Hematopoietic multipotent progenitor cell treated with erythropoietin and hydrocortisone succinate and interleukin-3 and kit ligand, for 8 days (in vitro differentiated cells): ENCODE measurements at regions not wholly inside any gene's neighbourhood (a gene's known extent, or its start where the extent isn't known, plus 50 kb on each side); places are given as distances from the start of the nearest gene placed in this dataset.

Experiments
- DNase-seq: peaks from one replicate; pipeline ENCODE4 v3.0.0-alpha.2; 2015

- DNase-seq: no peak
Observed at GRCh38 chr2:16140771-16141640, 200.7 kb downstream of the MYCN start.

- DNase-seq: no peak
Observed at GRCh38 chr2:16139663-16140615, 199.6 kb downstream of the MYCN start.

- no peak for DNase-seq
Observed at GRCh38 chr2:16138811-16139662, 198.7 kb downstream of the MYCN start.

GRCh38 chr2:16137080-16137755 lies 196.9 kb downstream of the MYCN start:
- DNase-seq: no peak

- no peak for DNase-seq
Observed at GRCh38 chr2:16136461-16137035, 196.2 kb downstream of the MYCN start.

GRCh38 chr2:16135913-16136310 lies 195.6 kb downstream of the MYCN start:
- no peak for DNase-seq

GRCh38 chr2:16135196-16135912 lies 195.0 kb downstream of the MYCN start:
- DNase-seq: no peak

- DNase-seq: no peak
Observed at GRCh38 chr2:16134436-16135165, 194.3 kb downstream of the MYCN start.

GRCh38 chr2:16130906-16131400 lies 190.6 kb downstream of the MYCN start:
- no peak for DNase-seq

GRCh38 chr2:16130541-16130880 lies 190.2 kb downstream of the MYCN start:
- no peak for DNase-seq

- no peak for DNase-seq
Observed at GRCh38 chr2:16129716-16130540, 189.6 kb downstream of the MYCN start.

GRCh38 chr2:16128746-16129610 lies 188.6 kb downstream of the MYCN start:
- no peak for DNase-seq

- no peak for DNase-seq
Observed at GRCh38 chr2:16127958-16128357, 187.6 kb downstream of the MYCN start.

- no peak for DNase-seq
Observed at GRCh38 chr2:16127276-16127940, 187.1 kb downstream of the MYCN start.

GRCh38 chr2:16126517-16127275 lies 186.3 kb downstream of the MYCN start:
- no peak for DNase-seq

- DNase-seq: no peak
Observed at GRCh38 chr2:16125614-16126516, 185.5 kb downstream of the MYCN start.
